ENCODE measurements at regions not wholly inside any gene's neighbourhood (a gene's known extent, or its start where the extent isn't known, plus 50 kb on each side); places are given as distances from the start of the nearest gene placed in this dataset.

GRCh38 chr21:14600569-14601297, 54.6 kb upstream of the SAMSN1 start:
- TF ChIP-seq CTCF (IDR thresholded peaks at IDR 0.05; ENCODE audit: low read depth, low read length) (no peak), POLR2A (IDR thresholded peaks at IDR 0.05; ENCODE audit: extremely low read depth, insufficient read length) (no peak)
